Upper lobe of left lung (tissue), 4 donors: ENCODE measurements at regions not wholly inside any gene's neighbourhood (a gene's known extent, or its start where the extent isn't known, plus 50 kb on each side); places are given as distances from the start of the nearest gene placed in this dataset.

Experiments
- EP300 ChIP-seq, 4 donors: sonication (generic); formaldehyde crosslinking; IDR thresholded peaks; one replicate each; pipeline ENCODE4 v1.5.1; 2017; ENCODE audit warnings: antibody characterized with exemption in 4 of 4, control low read depth in 2 of 4
- POLR2A ChIP-seq, 4 donors: fragments of 450-650 bp; IDR thresholded peaks; one replicate each; pipeline ENCODE4 v1.5.1; 2016 to 2017; ENCODE audit warnings: antibody characterized with exemption in 4 of 4, mild to moderate bottlenecking in 2 of 4
- POLR2AphosphoS5 ChIP-seq, 2 donors: sonication (generic); formaldehyde crosslinking; IDR thresholded peaks; one replicate each; pipeline ENCODE4 v1.5.1; 2017; ENCODE audit warnings: antibody characterized with exemption in 2 of 2
- TF ChIP-seq, protein P1 (sequence below), 6 experiments: fragments of 450-650 bp in 4 of 6; fragments of 200-600 bp in 2 of 6; sonication (generic) in 2 of 6; IDR thresholded peaks; one replicate each; pipeline ENCODE4 v1.5.1; 2016 to 2019; ENCODE audit warnings: antibody characterized with exemption in 6 of 6

DNA sequence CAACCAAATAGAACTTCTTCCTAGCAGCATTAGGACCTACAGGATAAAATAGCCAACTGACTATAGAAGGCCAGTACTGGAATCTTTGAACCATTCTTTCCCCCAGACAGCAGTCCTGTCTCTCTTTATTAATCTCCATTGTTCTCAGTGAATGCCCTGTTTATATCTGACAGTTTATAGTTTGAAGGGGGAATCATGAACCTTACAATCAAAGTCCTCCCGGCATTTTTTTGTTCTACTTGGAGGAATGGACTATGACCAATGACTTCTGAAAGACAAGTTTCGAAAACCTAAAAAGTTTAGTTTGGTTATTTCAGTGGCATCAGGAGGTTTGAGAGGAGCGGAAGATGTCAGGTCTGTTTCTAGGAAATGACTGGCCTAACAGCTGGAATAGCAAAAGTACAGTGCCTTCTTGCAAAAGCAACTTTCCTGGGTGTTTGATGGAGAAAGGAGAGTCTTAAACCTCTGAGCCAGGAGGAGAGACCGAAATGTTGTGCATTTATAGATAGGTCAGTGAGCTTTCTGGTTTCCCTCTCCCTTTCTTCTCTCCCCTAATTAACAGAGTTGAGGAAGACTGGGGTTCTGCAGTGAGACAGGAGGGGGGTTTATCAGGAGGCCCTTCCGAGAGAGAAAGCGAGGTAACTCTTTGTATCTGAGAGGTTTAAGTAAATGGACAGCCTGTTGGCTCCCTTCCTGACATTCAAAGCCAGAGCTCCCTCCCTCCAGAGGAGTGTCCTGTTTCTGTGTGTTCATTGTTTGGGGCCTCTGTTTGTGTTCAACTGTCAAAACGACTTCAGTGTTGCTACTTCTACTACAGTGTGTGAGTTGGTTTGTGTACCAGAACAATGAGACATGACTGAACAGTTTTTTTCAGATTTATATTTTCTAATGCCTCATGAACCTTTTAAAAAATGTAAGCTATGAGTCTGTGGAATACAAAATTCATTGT is 383.0 kb upstream of the RARB start:
- TF ChIP-seq EP300 (IDR thresholded peaks at IDR 0.05), result no peak
- no peak for TF ChIP-seq POLR2A (IDR thresholded peaks at IDR 0.05)
- no peak for TF ChIP-seq POLR2AphosphoS5 (IDR thresholded peaks at IDR 0.05)
- TF ChIP-seq, protein P1, sequence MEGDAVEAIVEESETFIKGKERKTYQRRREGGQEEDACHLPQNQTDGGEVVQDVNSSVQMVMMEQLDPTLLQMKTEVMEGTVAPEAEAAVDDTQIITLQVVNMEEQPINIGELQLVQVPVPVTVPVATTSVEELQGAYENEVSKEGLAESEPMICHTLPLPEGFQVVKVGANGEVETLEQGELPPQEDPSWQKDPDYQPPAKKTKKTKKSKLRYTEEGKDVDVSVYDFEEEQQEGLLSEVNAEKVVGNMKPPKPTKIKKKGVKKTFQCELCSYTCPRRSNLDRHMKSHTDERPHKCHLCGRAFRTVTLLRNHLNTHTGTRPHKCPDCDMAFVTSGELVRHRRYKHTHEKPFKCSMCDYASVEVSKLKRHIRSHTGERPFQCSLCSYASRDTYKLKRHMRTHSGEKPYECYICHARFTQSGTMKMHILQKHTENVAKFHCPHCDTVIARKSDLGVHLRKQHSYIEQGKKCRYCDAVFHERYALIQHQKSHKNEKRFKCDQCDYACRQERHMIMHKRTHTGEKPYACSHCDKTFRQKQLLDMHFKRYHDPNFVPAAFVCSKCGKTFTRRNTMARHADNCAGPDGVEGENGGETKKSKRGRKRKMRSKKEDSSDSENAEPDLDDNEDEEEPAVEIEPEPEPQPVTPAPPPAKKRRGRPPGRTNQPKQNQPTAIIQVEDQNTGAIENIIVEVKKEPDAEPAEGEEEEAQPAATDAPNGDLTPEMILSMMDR (IDR thresholded peaks at IDR 0.05), result no peak
